K562 (cell line): ENCODE measurements at regions not wholly inside any gene's neighbourhood (a gene's known extent, or its start where the extent isn't known, plus 50 kb on each side); places are given as distances from the start of the nearest gene placed in this dataset.

Experiments used
- ESRRA ChIP-seq: fragments of 450-650 bp; IDR thresholded peaks from 2 replicates; pipeline ENCODE4 v1.6.1; 2014; ENCODE audit warnings: low read depth, mild to moderate bottlenecking, moderate library complexity, borderline replicate concordance
- HSF4 ChIP-seq: fragments of 250-450 bp; sonication (Bioruptor Pico); IDR thresholded peaks from 2 replicates; pipeline ENCODE4 v2.1.2; 2022; ENCODE audit warnings: mild to moderate bottlenecking, moderate library complexity, borderline replicate concordance
- KLF16 ChIP-seq: IDR thresholded peaks from 2 replicates; pipeline ENCODE4 v1.6.1; 2016; ENCODE audit warnings: antibody characterized with exemption
- MAFK ChIP-seq: IDR thresholded peaks from 2 replicates; pipeline ENCODE4 v1.6.1; 2011; ENCODE audit warnings: low read length, improper control_type of control experiment
- MGA ChIP-seq: fragments of 450-650 bp; IDR thresholded peaks from 2 replicates; pipeline ENCODE4 v1.6.1; 2016; ENCODE audit warnings: mild to moderate bottlenecking, moderate library complexity
- NBN ChIP-seq: fragments of 450-650 bp; IDR thresholded peaks from 2 replicates; pipeline ENCODE4 v1.6.1; 2016; ENCODE audit warnings: low read depth, mild to moderate bottlenecking
- PRMT5 ChIP-seq: sonication (generic); formaldehyde crosslinking; IDR thresholded peaks from 2 replicates; pipeline ENCODE4 v1.5.0; 2020; ENCODE audit warnings: missing genetic modification reagents
- SIN3A ChIP-seq, 2 experiments: fragments of 150-350 bp in 1 of 2; IDR thresholded peaks; 2 replicates each; pipeline ENCODE4 v1.6.1; 2011 to 2016; ENCODE audit warnings: borderline replicate concordance in 2 of 2, low read depth in 2 of 2, low read length in 2 of 2, mild to moderate bottlenecking in 2 of 2, moderate library complexity in 2 of 2; ENCODE audit not compliant: control insufficient read depth in 1 of 2
- ZNF232 ChIP-seq: sonication (generic); formaldehyde crosslinking; IDR thresholded peaks from 2 replicates; pipeline ENCODE4 v1.8.0; 2022; ENCODE audit warnings: mild to moderate bottlenecking, missing genetic modification reagents
- TF ChIP-seq, protein P1 (sequence below): fragments of 450-650 bp; formaldehyde crosslinking; IDR thresholded peaks from 2 replicates; pipeline ENCODE4 v1.4.0; 2020; ENCODE audit warnings: mild to moderate bottlenecking, moderate library complexity
- TF ChIP-seq, protein P2 (sequence below): fragments of 450-650 bp; IDR thresholded peaks from 2 replicates; pipeline ENCODE4 v1.6.1; 2016; ENCODE audit warnings: missing biosample characterization, missing genetic modification characterization

DNA sequence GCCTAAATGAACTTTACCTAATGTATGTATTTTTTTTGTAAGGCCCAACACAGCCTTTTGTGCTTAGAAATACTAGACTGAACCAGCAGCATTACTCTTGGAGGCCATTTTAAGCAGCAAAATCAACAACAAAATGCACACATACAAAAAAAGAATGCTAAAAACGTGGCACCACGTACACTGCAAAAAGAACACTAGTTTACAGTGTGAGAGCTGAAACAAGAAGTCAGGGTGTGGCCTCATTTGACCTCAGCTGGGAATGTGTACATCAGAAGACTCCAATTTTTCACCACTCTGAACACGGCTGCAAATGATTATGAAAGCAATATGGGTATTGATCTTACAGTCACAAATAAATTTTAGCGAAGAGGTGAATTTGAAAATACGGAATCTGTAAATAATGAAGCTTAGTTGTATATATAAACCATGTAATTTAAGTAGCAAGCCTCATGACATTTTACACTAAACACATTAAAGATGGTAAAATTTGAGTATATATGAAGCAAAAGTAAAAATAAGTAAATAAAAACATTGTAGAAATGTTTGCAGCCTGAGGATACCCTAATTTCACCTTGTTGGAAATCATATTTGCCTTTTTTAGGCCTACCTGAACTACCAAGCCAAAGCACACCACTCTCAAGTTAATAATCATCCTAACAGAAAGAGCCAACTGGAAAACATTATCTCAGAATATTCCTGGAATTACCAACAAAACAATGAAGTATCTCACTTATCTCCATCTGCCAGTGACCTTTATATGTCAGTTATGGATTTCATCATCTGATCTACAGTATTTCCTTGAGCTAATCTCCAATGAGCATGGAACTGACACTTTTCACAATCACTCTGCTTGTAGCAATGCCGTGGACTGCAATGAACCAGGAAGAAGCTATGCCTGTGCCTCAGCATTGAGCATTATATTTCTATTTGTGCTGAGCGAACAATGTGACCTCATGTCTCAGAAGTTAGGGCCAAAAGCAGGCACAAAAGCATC, 319.5 kb upstream of the FAT3 start (continued):
- TF ChIP-seq ESRRA (peak; percentile 83; the same call in 1 of the 2 replicates), NBN (peak; percentile 71; the same call in 1 of the 2 replicates), KLF16 (peak; percentile 43; the same call in 1 of the 2 replicates), HSF4 (no peak), SIN3A (IDR thresholded peaks at IDR 0.05; ENCODE audit: borderline replicate concordance in 2 of 2, control insufficient read depth in 1 of 2, low read depth in 2 of 2, low read length in 2 of 2) (no peak), MGA (0 out of 2 replicates have a peak, but pooled peaks have one; percentile 15), MAFK (no peak), ZNF232 (CRISPR knock-in tag) (no peak), PRMT5 (CRISPR knock-in tag) (no peak)
- TF ChIP-seq, protein P1, sequence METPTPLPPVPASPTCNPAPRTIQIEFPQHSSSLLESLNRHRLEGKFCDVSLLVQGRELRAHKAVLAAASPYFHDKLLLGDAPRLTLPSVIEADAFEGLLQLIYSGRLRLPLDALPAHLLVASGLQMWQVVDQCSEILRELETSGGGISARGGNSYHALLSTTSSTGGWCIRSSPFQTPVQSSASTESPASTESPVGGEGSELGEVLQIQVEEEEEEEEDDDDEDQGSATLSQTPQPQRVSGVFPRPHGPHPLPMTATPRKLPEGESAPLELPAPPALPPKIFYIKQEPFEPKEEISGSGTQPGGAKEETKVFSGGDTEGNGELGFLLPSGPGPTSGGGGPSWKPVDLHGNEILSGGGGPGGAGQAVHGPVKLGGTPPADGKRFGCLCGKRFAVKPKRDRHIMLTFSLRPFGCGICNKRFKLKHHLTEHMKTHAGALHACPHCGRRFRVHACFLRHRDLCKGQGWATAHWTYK (CRISPR knock-in tag): 0 out of 2 replicates have a peak, but pooled peaks have one; percentile 27
- TF ChIP-seq, protein P2, sequence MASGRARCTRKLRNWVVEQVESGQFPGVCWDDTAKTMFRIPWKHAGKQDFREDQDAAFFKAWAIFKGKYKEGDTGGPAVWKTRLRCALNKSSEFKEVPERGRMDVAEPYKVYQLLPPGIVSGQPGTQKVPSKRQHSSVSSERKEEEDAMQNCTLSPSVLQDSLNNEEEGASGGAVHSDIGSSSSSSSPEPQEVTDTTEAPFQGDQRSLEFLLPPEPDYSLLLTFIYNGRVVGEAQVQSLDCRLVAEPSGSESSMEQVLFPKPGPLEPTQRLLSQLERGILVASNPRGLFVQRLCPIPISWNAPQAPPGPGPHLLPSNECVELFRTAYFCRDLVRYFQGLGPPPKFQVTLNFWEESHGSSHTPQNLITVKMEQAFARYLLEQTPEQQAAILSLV (tag): peak; percentile 91
